Ishikawa (cell line): ENCODE measurements at regions not wholly inside any gene's neighbourhood (a gene's known extent, or its start where the extent isn't known, plus 50 kb on each side); places are given as distances from the start of the nearest gene placed in this dataset.

ENCODE experiments used
- CEBPB ChIP-seq: IDR thresholded peaks from 2 replicates; pipeline ENCODE4 v1.6.1; 2012
- CREB1 ChIP-seq: IDR thresholded peaks from 2 replicates; pipeline ENCODE4 v1.6.1; 2012; ENCODE audit warnings: low read depth
- EGR1 ChIP-seq: IDR thresholded peaks from 2 replicates; pipeline ENCODE4 v1.6.1; 2012
- EP300 ChIP-seq: IDR thresholded peaks from 2 replicates; pipeline ENCODE4 v1.6.1; 2012; ENCODE audit warnings: borderline replicate concordance
- FOXM1 ChIP-seq: IDR thresholded peaks from 2 replicates; pipeline ENCODE4 v1.6.1; 2012; ENCODE audit warnings: low read depth, borderline replicate concordance
- MAX ChIP-seq: IDR thresholded peaks from 2 replicates; pipeline ENCODE4 v1.6.1; 2012
- NFIC ChIP-seq: IDR thresholded peaks from 2 replicates; pipeline ENCODE4 v1.6.1; 2012
- RAD21 ChIP-seq: IDR thresholded peaks from 2 replicates; pipeline ENCODE4 v1.6.1; 2012; ENCODE audit warnings: low read depth
- REST ChIP-seq: IDR thresholded peaks from 2 replicates; pipeline ENCODE4 v1.6.1; 2012; ENCODE audit warnings: low read depth, mild to moderate bottlenecking
- TAF1 ChIP-seq: IDR thresholded peaks from 2 replicates; pipeline ENCODE4 v1.6.1; 2012; ENCODE audit warnings: low read depth, mild to moderate bottlenecking
- TCF12 ChIP-seq: IDR thresholded peaks from 2 replicates; pipeline ENCODE4 v1.6.1; 2012; ENCODE audit warnings: low read depth
- TEAD4 ChIP-seq: IDR thresholded peaks from 2 replicates; pipeline ENCODE4 v1.6.1; 2012
- USF1 ChIP-seq: IDR thresholded peaks from 2 replicates; pipeline ENCODE4 v1.6.1; 2012
- YY1 ChIP-seq: IDR thresholded peaks from 2 replicates; pipeline ENCODE4 v1.6.1; 2012; ENCODE audit warnings: low read depth
- ZBTB7A ChIP-seq: IDR thresholded peaks from 2 replicates; pipeline ENCODE4 v1.6.1; 2012; ENCODE audit warnings: low read depth

- no peak for TF ChIP-seq YY1
- TF ChIP-seq USF1 = no peak
- no peak for TF ChIP-seq REST
- no peak for TF ChIP-seq TCF12
- TF ChIP-seq EGR1 = no peak
- no peak for TF ChIP-seq TEAD4
- TF ChIP-seq MAX = no peak
- TF ChIP-seq TAF1 = no peak
These were observed 522.1 kb upstream of the TGFBR2 start for GRCh38 chr3:30084316-30084715.

- no peak for TF ChIP-seq CREB1
- TF ChIP-seq TCF12 = no peak
- TF ChIP-seq EGR1 = no peak
- TF ChIP-seq RAD21 = no peak
- no peak for TF ChIP-seq EP300
- TF ChIP-seq REST = no peak
- no peak for TF ChIP-seq ZBTB7A
- no peak for TF ChIP-seq TAF1
- TF ChIP-seq TEAD4 = no peak
- no peak for TF ChIP-seq MAX
- TF ChIP-seq USF1 = no peak
These were observed 521.4 kb upstream of the TGFBR2 start for GRCh38 chr3:30084971-30085403.

- no peak for TF ChIP-seq CREB1
- no peak for TF ChIP-seq MAX
- no peak for TF ChIP-seq REST
- no peak for TF ChIP-seq EP300
- TF ChIP-seq ZBTB7A = no peak
- no peak for TF ChIP-seq RAD21
- no peak for TF ChIP-seq NFIC
- TF ChIP-seq USF1 = no peak
- TF ChIP-seq EGR1 = no peak
- no peak for TF ChIP-seq TEAD4
- TF ChIP-seq TAF1 = no peak
These were observed 520.9 kb upstream of the TGFBR2 start for GRCh38 chr3:30085486-30085885.

GRCh38 chr3:30091686-30092085 lies 514.7 kb upstream of the TGFBR2 start:
- TF ChIP-seq EGR1 = no peak
- no peak for TF ChIP-seq ZBTB7A

- TF ChIP-seq ZBTB7A (no peak), TCF12 (no peak), CEBPB (no peak), RAD21 (no peak), FOXM1 (no peak)
These were observed 509.3 kb upstream of the TGFBR2 start for GRCh38 chr3:30097022-30097650.
